ENCODE measurements at regions not wholly inside any gene's neighbourhood (a gene's known extent, or its start where the extent isn't known, plus 50 kb on each side); places are given as distances from the start of the nearest gene placed in this dataset.
"Not testable (repeated sequence)": the region's sequence is repeated elsewhere in the genome, so short reads cannot be mapped to it uniquely, and the experiment has no call there.

GRCh38 chr3:5035113-5035512 lies 55.9 kb downstream of the BHLHE40 start:
- DNase-seq (ENCODE audit: insufficient read length, low spot score), result no peak

GRCh38 chr3:5035692-5036391 lies 56.6 kb downstream of the BHLHE40 start:
- no peak for FAIRE-seq

More at GRCh38 chr3:5035113-5035512, 55.9 kb downstream of the BHLHE40 start:
- no peak for FAIRE-seq

GRCh38 chr3:5036392-5036766 lies 57.1 kb downstream of the BHLHE40 start:
- DNase-seq (ENCODE audit: insufficient read length, low spot score), result no peak
- FAIRE-seq, result no peak

More at GRCh38 chr3:5035692-5036391, 56.6 kb downstream of the BHLHE40 start:
- DNase-seq (ENCODE audit: insufficient read length, low spot score), result no peak

- no peak for FAIRE-seq
- no peak for DNase-seq (ENCODE audit: insufficient read length, low spot score)
These were observed 57.6 kb downstream of the BHLHE40 start for GRCh38 chr3:5036858-5037257.

- FAIRE-seq, result no peak
- DNase-seq (ENCODE audit: insufficient read length, low spot score), result no peak
These were observed 60.3 kb downstream of the BHLHE40 start for GRCh38 chr3:5039585-5039984.

- FAIRE-seq (no peak), DNase-seq (ENCODE audit: insufficient read length, low spot score) (no peak)
These were observed 62.1 kb downstream of the BHLHE40 start for GRCh38 chr3:5041315-5041714.

GRCh38 chr3:5045961-5046360 lies 66.7 kb downstream of the BHLHE40 start:
- DNase-seq (ENCODE audit: insufficient read length, low spot score) (no peak), FAIRE-seq (no peak)

GRCh38 chr3:5047764-5048419 lies 68.7 kb downstream of the BHLHE40 start:
- DNase-seq (ENCODE audit: insufficient read length, low spot score) (no peak), FAIRE-seq (no peak)

GRCh38 chr3:5051772-5052171 lies 70.3 kb upstream of the ARL8B start:
- DNase-seq (ENCODE audit: insufficient read length, low spot score) (no peak), FAIRE-seq (no peak)

GRCh38 chr3:5052247-5052646 lies 69.8 kb upstream of the ARL8B start:
- no peak for DNase-seq (ENCODE audit: insufficient read length, low spot score)
- no peak for FAIRE-seq

GRCh38 chr3:5053021-5053831 lies 68.9 kb upstream of the ARL8B start:
- FAIRE-seq (no peak), DNase-seq (ENCODE audit: insufficient read length, low spot score) (no peak)

GRCh38 chr3:5054098-5054497 lies 68.0 kb upstream of the ARL8B start:
- no peak for DNase-seq (ENCODE audit: insufficient read length, low spot score)

GRCh38 chr3:5054579-5054978 lies 67.5 kb upstream of the ARL8B start:
- FAIRE-seq, result not testable (repeated sequence)

More at GRCh38 chr3:5054098-5054497, 68.0 kb upstream of the ARL8B start:
- no peak for FAIRE-seq

GRCh38 chr3:5055357-5056110 lies 66.6 kb upstream of the ARL8B start:
- no peak for FAIRE-seq
- DNase-seq (ENCODE audit: insufficient read length, low spot score), result no peak

More at GRCh38 chr3:5054579-5054978, 67.5 kb upstream of the ARL8B start:
- DNase-seq (ENCODE audit: insufficient read length, low spot score), result not testable (repeated sequence)

GRCh38 chr3:5056111-5056391 lies 66.0 kb upstream of the ARL8B start:
- FAIRE-seq (no peak), DNase-seq (ENCODE audit: insufficient read length, low spot score) (no peak)

- DNase-seq (ENCODE audit: insufficient read length, low spot score) (no peak), FAIRE-seq (no peak)
These were observed 64.8 kb upstream of the ARL8B start for GRCh38 chr3:5057272-5057671.

GRCh38 chr3:5057857-5058324 lies 64.2 kb upstream of the ARL8B start:
- DNase-seq (ENCODE audit: insufficient read length, low spot score), result peak; percentile 47
- peak; percentile 76 for FAIRE-seq

- no peak for FAIRE-seq
These were observed 63.6 kb upstream of the ARL8B start for GRCh38 chr3:5058471-5058951.

GRCh38 chr3:5059782-5060181 lies 62.3 kb upstream of the ARL8B start:
- no peak for FAIRE-seq
- no peak for DNase-seq (ENCODE audit: insufficient read length, low spot score)

More at GRCh38 chr3:5058471-5058951, 63.6 kb upstream of the ARL8B start:
- no peak for DNase-seq (ENCODE audit: insufficient read length, low spot score)

GRCh38 chr3:5061218-5061569 lies 60.9 kb upstream of the ARL8B start:
- FAIRE-seq, result no peak

GRCh38 chr3:5063724-5064123 lies 58.4 kb upstream of the ARL8B start:
- DNase-seq (ENCODE audit: insufficient read length, low spot score) (no peak), FAIRE-seq (no peak)

More at GRCh38 chr3:5061218-5061569, 60.9 kb upstream of the ARL8B start:
- DNase-seq (ENCODE audit: insufficient read length, low spot score), result no peak
